ENCODE measurements at regions not wholly inside any gene's neighbourhood (a gene's known extent, or its start where the extent isn't known, plus 50 kb on each side); places are given as distances from the start of the nearest gene placed in this dataset.

- H3K4me3 ChIP-seq (ENCODE audit: low read length): no peak overlapping the region
- Mint-ChIP-seq H3K27me3 (no peaks in the 10 kb centered on the region), H3K4me3 (no peak overlapping the region), H3K9me3 (peaks cover 13% of the 10 kb centered on the region), H3K4me1 (ENCODE audit: low read depth) (no peaks in the 10 kb centered on the region), H3K36me3 (ENCODE audit: low read depth) (no peaks in the 10 kb centered on the region), H3K27ac (no peak overlapping the region)
- DNase-seq: no peak
- H3K27ac ChIP-seq (ENCODE audit: low read depth in 1 of 2, low read length in 2 of 2): no peak overlapping the region
- TF ChIP-seq, protein P1, sequence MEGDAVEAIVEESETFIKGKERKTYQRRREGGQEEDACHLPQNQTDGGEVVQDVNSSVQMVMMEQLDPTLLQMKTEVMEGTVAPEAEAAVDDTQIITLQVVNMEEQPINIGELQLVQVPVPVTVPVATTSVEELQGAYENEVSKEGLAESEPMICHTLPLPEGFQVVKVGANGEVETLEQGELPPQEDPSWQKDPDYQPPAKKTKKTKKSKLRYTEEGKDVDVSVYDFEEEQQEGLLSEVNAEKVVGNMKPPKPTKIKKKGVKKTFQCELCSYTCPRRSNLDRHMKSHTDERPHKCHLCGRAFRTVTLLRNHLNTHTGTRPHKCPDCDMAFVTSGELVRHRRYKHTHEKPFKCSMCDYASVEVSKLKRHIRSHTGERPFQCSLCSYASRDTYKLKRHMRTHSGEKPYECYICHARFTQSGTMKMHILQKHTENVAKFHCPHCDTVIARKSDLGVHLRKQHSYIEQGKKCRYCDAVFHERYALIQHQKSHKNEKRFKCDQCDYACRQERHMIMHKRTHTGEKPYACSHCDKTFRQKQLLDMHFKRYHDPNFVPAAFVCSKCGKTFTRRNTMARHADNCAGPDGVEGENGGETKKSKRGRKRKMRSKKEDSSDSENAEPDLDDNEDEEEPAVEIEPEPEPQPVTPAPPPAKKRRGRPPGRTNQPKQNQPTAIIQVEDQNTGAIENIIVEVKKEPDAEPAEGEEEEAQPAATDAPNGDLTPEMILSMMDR (IDR thresholded peaks at IDR 0.05): no peak
- no peaks in the 10 kb centered on the region for H3K36me3 ChIP-seq (ENCODE audit: insufficient read depth, low read length)
- POLR2A ChIA-PET: no interaction called here
- H3K27me3 ChIP-seq (ENCODE audit: control insufficient read depth in 1 of 2, insufficient read depth in 2 of 2, low read length in 2 of 2): no peaks in the 10 kb centered on the region
- H3K4me1 ChIP-seq (ENCODE audit: insufficient read depth, low read length): no peaks in the 10 kb centered on the region
- ATAC-seq (ENCODE audit: poor library complexity): no peak
- CTCF ChIA-PET: no interaction called here
- intact Hi-C loops (cut with DNase I, micrococcal nuclease): no loop called here
- peaks cover 0 to 5% of the 10 kb centered on the region in 2 experiments for H3K9me3 ChIP-seq (ENCODE audit: control insufficient read depth in 1 of 2, insufficient read depth in 1 of 2, low read length in 2 of 2)
Observed at GRCh38 chr14:83047059-83047830, 1513.6 kb upstream of the SEL1L start.

GRCh38 chr14:83053022-83053710, 1519.5 kb upstream of the SEL1L start:
- no peaks in the 10 kb centered on the region for H3K4me1 ChIP-seq (ENCODE audit: insufficient read depth, low read length)

GRCh38 chr14:83058068-83058467, 1524.4 kb upstream of the SEL1L start:
- Histone ChIP-seq H3K36me3 (ENCODE audit: insufficient read depth, low read length) (no peaks in the 10 kb centered on the region), H3K27me3 (ENCODE audit: control insufficient read depth in 1 of 2, insufficient read depth in 2 of 2, low read length in 2 of 2) (no peaks in the 10 kb centered on the region), H3K4me1 (ENCODE audit: insufficient read depth, low read length) (no peaks in the 10 kb centered on the region), H3K9me3 (ENCODE audit: control insufficient read depth in 1 of 2, insufficient read depth in 1 of 2, low read length in 2 of 2) (peaks cover 0 to 4% of the 10 kb centered on the region in 2 experiments), H3K27ac (ENCODE audit: low read depth in 1 of 2, low read length in 2 of 2) (no peak overlapping the region), H3K4me3 (ENCODE audit: low read length) (no peak overlapping the region)
- Mint-ChIP-seq H3K4me3 (no peak overlapping the region), H3K4me1 (ENCODE audit: low read depth) (no peaks in the 10 kb centered on the region), H3K36me3 (ENCODE audit: low read depth) (no peaks in the 10 kb centered on the region), H3K9me3 (peaks cover 17% of the 10 kb centered on the region), H3K27me3 (no peaks in the 10 kb centered on the region), H3K27ac (no peak overlapping the region)
- no peak for DNase-seq
- TF ChIP-seq, protein P1 (IDR thresholded peaks at IDR 0.05): no peak
- CTCF ChIA-PET: no interaction called here
- ATAC-seq (ENCODE audit: poor library complexity): no peak
- POLR2A ChIA-PET: no interaction called here
- intact Hi-C loops (cut with DNase I, micrococcal nuclease): no loop called here

More at GRCh38 chr14:83053022-83053710, 1519.5 kb upstream of the SEL1L start:
- H3K27me3 ChIP-seq (ENCODE audit: control insufficient read depth in 1 of 2, insufficient read depth in 2 of 2, low read length in 2 of 2): no peaks in the 10 kb centered on the region
- H3K36me3 Mint-ChIP-seq (ENCODE audit: low read depth): no peaks in the 10 kb centered on the region
- H3K4me3 ChIP-seq (ENCODE audit: low read length): no peak overlapping the region
- no peak overlapping the region for H3K27ac ChIP-seq (ENCODE audit: low read depth in 1 of 2, low read length in 2 of 2)
- TF ChIP-seq, protein P1 (IDR thresholded peaks at IDR 0.05): no peak
- H3K27me3 Mint-ChIP-seq: no peaks in the 10 kb centered on the region
- POLR2A ChIA-PET: no interaction called here
- no peaks in the 10 kb centered on the region for H3K4me1 Mint-ChIP-seq (ENCODE audit: low read depth)
- H3K9me3 Mint-ChIP-seq: peaks cover 8% of the 10 kb centered on the region
- DNase-seq: no peak
- H3K36me3 ChIP-seq (ENCODE audit: insufficient read depth, low read length): no peaks in the 10 kb centered on the region
- peaks cover 0 to 5% of the 10 kb centered on the region in 2 experiments for H3K9me3 ChIP-seq (ENCODE audit: control insufficient read depth in 1 of 2, insufficient read depth in 1 of 2, low read length in 2 of 2)
- no peak overlapping the region for H3K27ac Mint-ChIP-seq
- H3K4me3 Mint-ChIP-seq: no peak overlapping the region
- CTCF ChIA-PET: no interaction called here
- intact Hi-C loops (cut with DNase I, micrococcal nuclease): no loop called here
- ATAC-seq (ENCODE audit: poor library complexity): no peak

All from CD4-positive, alpha-beta T cell (primary cell).